ENCODE measurements at regions not wholly inside any gene's neighbourhood (a gene's known extent, or its start where the extent isn't known, plus 50 kb on each side); places are given as distances from the start of the nearest gene placed in this dataset.

GRCh38 chr21:16005996-16006395 is 276.2 kb downstream of the USP25 start:
- TF ChIP-seq CTCF (IDR thresholded peaks at IDR 0.05; ENCODE audit: insufficient read depth, low read length), result no peak
- no peak for DNase-seq (ENCODE audit: low read depth)
- no peak overlapping the region for H3K4me3 ChIP-seq (ENCODE audit: low read depth, low read length)

- H3K4me3 ChIP-seq (ENCODE audit: low read depth, low read length), result no peak overlapping the region
- TF ChIP-seq CTCF (IDR thresholded peaks at IDR 0.05; ENCODE audit: insufficient read depth, low read length), result no peak
- no peak for DNase-seq (ENCODE audit: low read depth)
These were observed 278.2 kb downstream of the USP25 start for GRCh38 chr21:16007943-16008342.

GRCh38 chr21:16011719-16012118 is 281.9 kb downstream of the USP25 start:
- no peak overlapping the region for H3K4me3 ChIP-seq (ENCODE audit: low read depth, low read length)
- no peak for TF ChIP-seq CTCF (IDR thresholded peaks at IDR 0.05; ENCODE audit: insufficient read depth, low read length)
- no peak for DNase-seq (ENCODE audit: low read depth)

- H3K4me3 ChIP-seq (ENCODE audit: low read depth, low read length), result no peak overlapping the region
- no peak for DNase-seq (ENCODE audit: low read depth)
These were observed 283.8 kb downstream of the USP25 start for GRCh38 chr21:16013570-16013969.

GRCh38 chr21:16020878-16021277 is 291.1 kb downstream of the USP25 start:
- DNase-seq (ENCODE audit: low read depth), result no peak
- H3K4me3 ChIP-seq (ENCODE audit: low read depth, low read length), result no peak overlapping the region
- no peak for TF ChIP-seq CTCF (IDR thresholded peaks at IDR 0.05; ENCODE audit: insufficient read depth, low read length)

More at GRCh38 chr21:16013570-16013969, 283.8 kb downstream of the USP25 start:
- no peak for TF ChIP-seq CTCF (IDR thresholded peaks at IDR 0.05; ENCODE audit: insufficient read depth, low read length)

GRCh38 chr21:16022116-16022515 is 292.3 kb downstream of the USP25 start:
- no peak for TF ChIP-seq CTCF (IDR thresholded peaks at IDR 0.05; ENCODE audit: insufficient read depth, low read length)
- no peak for DNase-seq (ENCODE audit: low read depth)
- H3K4me3 ChIP-seq (ENCODE audit: low read depth, low read length), result no peak overlapping the region

- H3K4me3 ChIP-seq (ENCODE audit: low read depth, low read length), result no peak overlapping the region
- DNase-seq (ENCODE audit: low read depth), result no peak
- TF ChIP-seq CTCF (IDR thresholded peaks at IDR 0.05; ENCODE audit: insufficient read depth, low read length), result no peak
These were observed 293.1 kb downstream of the USP25 start for GRCh38 chr21:16022921-16023320.
